Osteoblast (primary cell): ENCODE measurements at regions not wholly inside any gene's neighbourhood (a gene's known extent, or its start where the extent isn't known, plus 50 kb on each side); places are given as distances from the start of the nearest gene placed in this dataset.

Experiments
- DNase-seq: peaks from one replicate; pipeline ENCODE4 v3.0.0; 2011; ENCODE audit warnings: low spot score, mixed read lengths; ENCODE audit not compliant: insufficient read length; ENCODE audit errors: missing footprints
- H2AFZ ChIP-seq: 2 replicates; pipeline ENCODE4 v1.6.0; 2011; ENCODE audit warnings: mild to moderate bottlenecking, low read length
- H3K27ac ChIP-seq: 2 replicates; pipeline ENCODE4 v1.5.1; 2011; ENCODE audit warnings: mild to moderate bottlenecking, low read depth, low read length, moderate library complexity
- H3K27me3 ChIP-seq: 2 replicates; pipeline ENCODE4 v1.6.0; 2012; ENCODE audit warnings: mild to moderate bottlenecking, control low read depth, inconsistent platforms, low read length, moderate library complexity; ENCODE audit not compliant: insufficient read depth
- H3K36me3 ChIP-seq: 2 replicates; pipeline ENCODE4 v1.5.1; 2011; ENCODE audit warnings: mild to moderate bottlenecking, low read length, control low read depth, moderate library complexity; ENCODE audit not compliant: insufficient read depth
- H3K4me1 ChIP-seq: 2 replicates; pipeline ENCODE4 v1.5.1; 2011; ENCODE audit warnings: mild to moderate bottlenecking, low read length, control low read depth, moderate library complexity; ENCODE audit not compliant: insufficient read depth
- H3K4me2 ChIP-seq: 2 replicates; pipeline ENCODE4 v1.6.0; 2011; ENCODE audit warnings: mild to moderate bottlenecking, low read length; ENCODE audit not compliant: insufficient read depth
- H3K4me3 ChIP-seq: fragments of 200-600 bp; sonication (generic); 3 replicates; pipeline ENCODE4 v1.5.1; 2012; ENCODE audit warnings: mild to moderate bottlenecking, low read length, inconsistent platforms; ENCODE audit not compliant: insufficient read depth
- H3K79me2 ChIP-seq: 2 replicates; pipeline ENCODE4 v1.6.0; 2012; ENCODE audit warnings: mild to moderate bottlenecking, low read length, control low read depth, inconsistent platforms; ENCODE audit not compliant: insufficient read depth
- H3K9me3 ChIP-seq: 2 replicates; pipeline ENCODE4 v1.5.1; 2011; ENCODE audit warnings: low read depth, low read length, control low read depth
- H4K20me1 ChIP-seq: 2 replicates; pipeline ENCODE4 v1.6.0; 2012; ENCODE audit warnings: mild to moderate bottlenecking, low read length, control low read depth; ENCODE audit not compliant: insufficient read depth
- TF ChIP-seq, protein P1 (sequence below): IDR thresholded peaks from 2 replicates; pipeline ENCODE4 v1.5.1; 2011; ENCODE audit warnings: mild to moderate bottlenecking, low read depth, low read length, moderate library complexity; ENCODE audit errors: extremely low read depth

DNA sequence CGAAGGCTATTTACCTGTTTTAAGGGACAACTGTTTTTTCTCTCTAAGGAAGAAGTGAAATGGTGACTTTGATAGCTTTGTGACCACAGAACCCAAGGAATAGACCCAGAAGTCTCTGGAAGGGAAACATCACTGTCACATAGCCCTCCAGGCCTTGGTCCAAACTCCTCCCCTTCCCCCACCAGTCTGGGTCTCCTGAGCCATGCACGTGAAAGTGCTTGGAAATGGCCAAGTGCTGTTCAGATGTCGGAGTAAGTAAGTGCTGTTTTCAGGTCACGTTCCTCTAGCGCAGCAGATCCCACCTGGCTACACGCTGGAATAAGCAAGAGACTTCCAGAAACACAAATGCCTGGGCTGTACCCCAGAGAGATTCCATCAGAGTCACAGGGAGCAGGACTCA lies 73.0 kb upstream of the AFF3 start:
- H4K20me1 ChIP-seq, result no peaks in the 10 kb centered on the region
- H2AFZ ChIP-seq, result no peak overlapping the region
- no peak overlapping the region for H3K4me2 ChIP-seq
- peaks cover 2% of the 10 kb centered on the region for H3K27me3 ChIP-seq
- no peaks in the 10 kb centered on the region for H3K79me2 ChIP-seq
- no peak for DNase-seq
- no peak overlapping the region for H3K4me3 ChIP-seq
- no peaks in the 10 kb centered on the region for H3K4me1 ChIP-seq
- H3K36me3 ChIP-seq, result no peaks in the 10 kb centered on the region
- H3K27ac ChIP-seq, result no peak overlapping the region
- TF ChIP-seq, protein P1, sequence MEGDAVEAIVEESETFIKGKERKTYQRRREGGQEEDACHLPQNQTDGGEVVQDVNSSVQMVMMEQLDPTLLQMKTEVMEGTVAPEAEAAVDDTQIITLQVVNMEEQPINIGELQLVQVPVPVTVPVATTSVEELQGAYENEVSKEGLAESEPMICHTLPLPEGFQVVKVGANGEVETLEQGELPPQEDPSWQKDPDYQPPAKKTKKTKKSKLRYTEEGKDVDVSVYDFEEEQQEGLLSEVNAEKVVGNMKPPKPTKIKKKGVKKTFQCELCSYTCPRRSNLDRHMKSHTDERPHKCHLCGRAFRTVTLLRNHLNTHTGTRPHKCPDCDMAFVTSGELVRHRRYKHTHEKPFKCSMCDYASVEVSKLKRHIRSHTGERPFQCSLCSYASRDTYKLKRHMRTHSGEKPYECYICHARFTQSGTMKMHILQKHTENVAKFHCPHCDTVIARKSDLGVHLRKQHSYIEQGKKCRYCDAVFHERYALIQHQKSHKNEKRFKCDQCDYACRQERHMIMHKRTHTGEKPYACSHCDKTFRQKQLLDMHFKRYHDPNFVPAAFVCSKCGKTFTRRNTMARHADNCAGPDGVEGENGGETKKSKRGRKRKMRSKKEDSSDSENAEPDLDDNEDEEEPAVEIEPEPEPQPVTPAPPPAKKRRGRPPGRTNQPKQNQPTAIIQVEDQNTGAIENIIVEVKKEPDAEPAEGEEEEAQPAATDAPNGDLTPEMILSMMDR, result no peak
- no peaks in the 10 kb centered on the region for H3K9me3 ChIP-seq

DNA sequence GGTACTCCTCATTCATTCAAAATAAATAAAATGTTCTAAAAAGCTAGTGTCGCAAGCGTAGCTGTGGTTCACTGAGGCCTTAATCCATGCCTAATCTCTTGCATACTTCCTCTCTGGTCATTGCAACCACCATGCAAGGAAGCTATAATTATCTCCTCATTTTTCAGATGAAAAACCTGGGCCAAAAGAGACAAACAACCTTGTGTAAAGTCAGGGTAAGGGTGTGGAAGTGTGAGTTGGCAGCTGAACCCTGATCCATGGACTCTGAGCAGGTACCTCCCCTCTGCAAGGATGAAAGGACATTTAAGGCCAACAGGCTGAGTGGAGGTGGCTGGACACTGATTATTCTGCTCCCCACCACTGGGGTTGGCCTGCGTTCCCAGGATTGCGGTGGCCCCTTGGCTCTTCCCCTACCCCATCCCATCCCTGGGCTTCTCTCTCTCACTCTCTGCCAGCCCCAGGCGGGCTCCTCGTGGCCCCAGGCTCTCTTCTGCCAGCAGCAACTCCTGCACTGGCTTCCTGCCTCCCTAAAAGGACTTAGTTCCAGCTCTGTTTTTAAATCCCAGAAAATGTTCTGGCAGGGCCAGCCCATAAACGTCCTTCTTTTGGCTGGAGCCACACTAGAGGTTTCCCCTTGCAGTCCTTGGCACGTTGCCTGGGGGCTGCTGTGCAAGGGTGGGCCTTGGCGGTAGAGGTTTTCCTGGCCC lies 72.0 kb upstream of the AFF3 start:
- no peak for DNase-seq
- TF ChIP-seq, protein P1, result no peak
- H3K27me3 ChIP-seq, result peaks cover 7% of the 10 kb centered on the region
- no peaks in the 10 kb centered on the region for H4K20me1 ChIP-seq
- H2AFZ ChIP-seq, result no peak overlapping the region
- no peaks in the 10 kb centered on the region for H3K79me2 ChIP-seq
- no peak overlapping the region for H3K27ac ChIP-seq
- H3K4me2 ChIP-seq, result no peak overlapping the region
- H3K4me1 ChIP-seq, result no peaks in the 10 kb centered on the region
- H3K9me3 ChIP-seq, result no peaks in the 10 kb centered on the region
- no peaks in the 10 kb centered on the region for H3K36me3 ChIP-seq
- H3K4me3 ChIP-seq, result no peak overlapping the region

DNA sequence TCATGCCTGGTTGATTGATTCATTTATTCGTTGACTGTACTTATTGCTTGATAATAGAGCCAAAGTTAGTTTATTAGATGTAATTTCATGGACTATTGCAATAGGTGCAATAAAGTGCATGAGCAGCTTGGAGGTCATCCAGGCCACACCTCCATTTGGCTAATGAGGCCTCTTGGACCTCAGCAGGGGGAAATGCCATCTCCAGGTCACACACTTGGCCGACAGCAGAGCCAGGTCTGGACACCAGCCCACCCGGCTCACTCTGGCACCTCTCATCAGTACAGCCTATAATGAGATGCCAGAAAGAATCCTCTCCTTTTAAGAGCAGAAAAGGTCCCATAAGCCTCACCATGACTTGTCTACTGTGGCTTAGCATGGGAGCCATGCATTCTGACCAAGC lies 71.2 kb upstream of the AFF3 start:
- no peak overlapping the region for H3K4me3 ChIP-seq
- TF ChIP-seq, protein P1, result no peak
- peaks cover 7% of the 10 kb centered on the region for H3K27me3 ChIP-seq
- H3K4me1 ChIP-seq, result no peaks in the 10 kb centered on the region
- no peak for DNase-seq
- H3K4me2 ChIP-seq, result no peak overlapping the region
- no peak overlapping the region for H2AFZ ChIP-seq
- H3K27ac ChIP-seq, result no peak overlapping the region
- no peaks in the 10 kb centered on the region for H3K9me3 ChIP-seq
- H3K36me3 ChIP-seq, result no peaks in the 10 kb centered on the region
- H4K20me1 ChIP-seq, result no peaks in the 10 kb centered on the region
- no peaks in the 10 kb centered on the region for H3K79me2 ChIP-seq

DNA sequence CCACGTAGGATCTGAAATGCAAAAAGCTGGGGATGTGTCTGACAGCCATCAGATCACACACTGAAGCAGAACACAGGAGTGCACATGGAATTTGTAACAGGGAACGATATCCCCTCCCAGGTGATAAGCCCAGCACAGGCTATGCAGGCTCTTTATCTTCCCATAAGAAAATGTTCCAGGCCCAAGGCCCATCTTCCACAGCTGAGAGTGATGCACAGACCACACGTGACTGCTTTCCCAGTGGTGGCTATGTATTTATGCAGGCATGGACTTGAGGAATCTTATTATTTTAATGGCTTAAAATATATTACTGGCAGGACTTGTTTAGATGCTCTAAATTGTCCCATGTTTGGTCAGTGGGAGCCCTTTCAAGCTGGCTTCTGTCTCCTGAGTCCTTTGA lies 70.5 kb upstream of the AFF3 start:
- TF ChIP-seq, protein P1, result no peak
- no peaks in the 10 kb centered on the region for H3K4me1 ChIP-seq

More for the DNA sequence above, 70.5 kb upstream of the AFF3 start:
- DNase-seq, result no peak
- H3K4me2 ChIP-seq, result no peak overlapping the region
- no peaks in the 10 kb centered on the region for H4K20me1 ChIP-seq
- no peak overlapping the region for H3K4me3 ChIP-seq
- H3K27ac ChIP-seq, result no peak overlapping the region
- H3K27me3 ChIP-seq, result peaks cover 7% of the 10 kb centered on the region
- H3K79me2 ChIP-seq, result no peaks in the 10 kb centered on the region
- no peak overlapping the region for H2AFZ ChIP-seq
- H3K36me3 ChIP-seq, result no peaks in the 10 kb centered on the region
- no peaks in the 10 kb centered on the region for H3K9me3 ChIP-seq
